ENCODE measurements at regions not wholly inside any gene's neighbourhood (a gene's known extent, or its start where the extent isn't known, plus 50 kb on each side); places are given as distances from the start of the nearest gene placed in this dataset.

- TF ChIP-seq POLR2A (IDR thresholded peaks at IDR 0.05) (no peak), CTCF (IDR thresholded peaks at IDR 0.05) (no peak)
Measured at GRCh38 chr18:41012194-41012593, 942.8 kb upstream of the PIK3C3 start.

All from testis (tissue), 2 donors.